Smooth muscle cell (in vitro differentiated cells): ENCODE measurements at regions not wholly inside any gene's neighbourhood (a gene's known extent, or its start where the extent isn't known, plus 50 kb on each side); places are given as distances from the start of the nearest gene placed in this dataset.
A peak's percentile ranks its signal among the peaks of the same experiment; 100 is the strongest.

Experiments
- DNase-seq: peaks from one replicate; lab custom pipeline; 2025; ENCODE audit not compliant: unreplicated experiment; lab: John Stamatoyannopoulos, UW
- H2AFZ ChIP-seq: fragments of 200-600 bp; sonication (generic); 2 replicates; pipeline ENCODE4 v1.6.0; 2016; ENCODE audit warnings: antibody characterized with exemption, low read depth, mild to moderate bottlenecking
- H3F3A ChIP-seq: fragments of 200-600 bp; sonication (generic); 2 replicates; pipeline ENCODE4 v1.6.0; 2017; ENCODE audit warnings: antibody characterized with exemption, low read depth
- H3K27ac ChIP-seq: fragments of 200-600 bp; sonication (generic); 2 replicates; pipeline ENCODE4 v1.5.1; 2016; ENCODE audit warnings: low read depth, mild to moderate bottlenecking
- H3K27me3 ChIP-seq: fragments of 200-600 bp; sonication (generic); 2 replicates; pipeline ENCODE4 v1.6.1; 2016; ENCODE audit warnings: low read depth, mild to moderate bottlenecking
- H3K36me3 ChIP-seq: fragments of 200-600 bp; sonication (generic); 2 replicates; pipeline ENCODE4 v1.5.1; 2016; ENCODE audit warnings: low read depth
- H3K4me1 ChIP-seq: fragments of 200-600 bp; sonication (generic); 2 replicates; pipeline ENCODE4 v1.5.1; 2016; ENCODE audit warnings: low read depth
- H3K4me2 ChIP-seq: fragments of 200-600 bp; sonication (generic); 2 replicates; pipeline ENCODE4 v1.6.0; 2016; ENCODE audit warnings: mild to moderate bottlenecking
- H3K4me3 ChIP-seq: fragments of 200-600 bp; sonication (generic); 2 replicates; pipeline ENCODE4 v1.5.1; 2016; ENCODE audit warnings: mild to moderate bottlenecking
- H3K79me2 ChIP-seq: fragments of 200-600 bp; sonication (generic); 2 replicates; pipeline ENCODE4 v1.6.0; 2016; ENCODE audit warnings: low read depth, mild to moderate bottlenecking
- H3K9ac ChIP-seq: fragments of 200-600 bp; sonication (generic); 2 replicates; pipeline ENCODE4 v1.6.0; 2016; ENCODE audit warnings: low read depth
- H3K9me3 ChIP-seq: fragments of 200-600 bp; sonication (generic); replicated peaks from 2 replicates; pipeline ENCODE4 v1.5.1; 2016; ENCODE audit warnings: low read depth
- H4K20me1 ChIP-seq: fragments of 200-600 bp; sonication (generic); 2 replicates; pipeline ENCODE4 v1.6.0; 2016; ENCODE audit warnings: low read depth
- WGBS: methylation state at CpG from one replicate; pipeline ENCODE4 v1.1.7; 2016; ENCODE audit warnings: low lambda C conversion rate; 5-methylcytosine and 5-hydroxymethylcytosine counted together
- TF ChIP-seq, protein P1 (sequence below): fragments of 200-600 bp; sonication (generic); IDR thresholded peaks from 2 replicates; pipeline ENCODE4 v1.5.1; 2017; ENCODE audit warnings: borderline replicate concordance, mild to moderate bottlenecking, antibody characterized with exemption; ENCODE audit not compliant: insufficient read depth, poor library complexity, severe bottlenecking

DNA sequence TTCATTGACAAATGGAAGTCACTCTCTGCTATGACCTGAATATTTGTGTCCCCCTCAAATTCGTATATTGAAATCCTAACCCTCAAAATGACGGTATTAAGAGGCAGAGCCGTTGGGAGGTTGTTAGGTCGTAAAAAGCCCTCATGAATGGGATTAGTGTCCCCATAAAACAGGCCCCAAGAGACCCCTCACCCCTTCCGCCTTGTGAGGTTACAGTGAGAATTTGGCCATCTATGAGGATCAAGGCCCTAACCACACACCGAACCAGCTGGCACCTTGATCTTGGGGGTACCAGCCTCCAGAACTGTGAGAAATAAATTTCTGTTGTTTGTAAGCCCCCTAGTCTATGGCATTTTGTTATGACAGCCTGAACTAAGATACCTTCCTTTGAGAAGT is 52.5 kb upstream of the SLC22A16 start:
- Histone ChIP-seq H4K20me1 (no peaks in the 10 kb centered on the region), H3K27me3 (no peaks in the 10 kb centered on the region), H3K4me2 (peak overlapping the region; percentile 76), H3K36me3 (no peaks in the 10 kb centered on the region), H3K9ac (no peak overlapping the region), H2AFZ (peak overlapping the region; percentile 60), H3K4me3 (no peak overlapping the region), H3K9me3 (no peaks in the 10 kb centered on the region), H3K27ac (peak overlapping the region; percentile 91), H3K4me1 (peaks cover 11% of the 10 kb centered on the region), H3F3A (peaks cover 15% of the 10 kb centered on the region), H3K79me2 (no peaks in the 10 kb centered on the region)
- WGBS: 36% methylated on average over 6 of the region's 6 CpGs
- DNase-seq: no peak
- TF ChIP-seq, protein P1, sequence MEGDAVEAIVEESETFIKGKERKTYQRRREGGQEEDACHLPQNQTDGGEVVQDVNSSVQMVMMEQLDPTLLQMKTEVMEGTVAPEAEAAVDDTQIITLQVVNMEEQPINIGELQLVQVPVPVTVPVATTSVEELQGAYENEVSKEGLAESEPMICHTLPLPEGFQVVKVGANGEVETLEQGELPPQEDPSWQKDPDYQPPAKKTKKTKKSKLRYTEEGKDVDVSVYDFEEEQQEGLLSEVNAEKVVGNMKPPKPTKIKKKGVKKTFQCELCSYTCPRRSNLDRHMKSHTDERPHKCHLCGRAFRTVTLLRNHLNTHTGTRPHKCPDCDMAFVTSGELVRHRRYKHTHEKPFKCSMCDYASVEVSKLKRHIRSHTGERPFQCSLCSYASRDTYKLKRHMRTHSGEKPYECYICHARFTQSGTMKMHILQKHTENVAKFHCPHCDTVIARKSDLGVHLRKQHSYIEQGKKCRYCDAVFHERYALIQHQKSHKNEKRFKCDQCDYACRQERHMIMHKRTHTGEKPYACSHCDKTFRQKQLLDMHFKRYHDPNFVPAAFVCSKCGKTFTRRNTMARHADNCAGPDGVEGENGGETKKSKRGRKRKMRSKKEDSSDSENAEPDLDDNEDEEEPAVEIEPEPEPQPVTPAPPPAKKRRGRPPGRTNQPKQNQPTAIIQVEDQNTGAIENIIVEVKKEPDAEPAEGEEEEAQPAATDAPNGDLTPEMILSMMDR: no peak

DNA sequence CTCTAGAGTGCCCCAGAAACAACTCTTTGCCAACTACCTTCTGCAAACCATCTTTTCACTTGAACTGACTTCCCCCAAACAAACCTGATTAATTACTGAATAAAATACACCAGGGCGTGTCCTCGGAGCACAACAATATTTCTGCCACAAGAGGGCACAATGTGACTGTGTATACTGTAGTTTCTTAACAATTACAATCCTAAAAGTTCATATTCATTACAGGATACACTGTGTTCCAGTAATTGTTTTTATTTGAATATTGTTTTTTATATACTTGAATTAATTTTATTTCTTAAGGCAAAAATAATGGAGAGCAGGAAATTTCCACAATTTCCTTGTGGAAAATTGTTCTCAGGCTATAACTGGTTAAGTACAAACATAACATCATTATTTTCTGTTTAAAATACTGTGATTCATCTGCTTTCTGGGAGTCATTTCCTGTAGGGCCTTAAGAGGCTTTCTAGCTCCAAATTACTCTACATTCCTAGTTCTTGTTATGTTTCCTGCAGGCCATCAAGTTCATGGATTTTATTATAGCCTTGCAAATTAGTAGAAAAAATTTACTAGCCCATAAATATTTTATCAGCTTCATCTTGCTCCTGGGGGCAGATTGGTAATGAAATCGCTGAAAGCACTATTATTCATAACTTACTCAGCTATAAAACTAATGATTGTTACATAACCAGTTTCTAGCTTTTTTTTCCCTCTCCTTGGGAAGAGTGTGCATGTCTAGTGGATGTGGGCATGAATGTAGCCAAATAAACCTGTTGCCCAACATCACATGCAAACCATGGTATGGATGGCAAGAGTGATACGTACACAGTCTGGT is 51.9 kb upstream of the SLC22A16 start:
- Histone ChIP-seq H3K36me3 (no peaks in the 10 kb centered on the region), H3K27me3 (no peaks in the 10 kb centered on the region), H3K9ac (no peak overlapping the region), H3K27ac (peak overlapping the region; percentile 91), H3K4me3 (no peak overlapping the region), H3K79me2 (no peaks in the 10 kb centered on the region), H3K9me3 (no peaks in the 10 kb centered on the region), H3K4me2 (peak overlapping the region; percentile 76), H2AFZ (peak overlapping the region; percentile 77), H3K4me1 (peaks cover 11% of the 10 kb centered on the region), H4K20me1 (no peaks in the 10 kb centered on the region), H3F3A (peaks cover 15% of the 10 kb centered on the region)
- no peak for DNase-seq
- TF ChIP-seq, protein P1: peak; percentile 90
- WGBS: 12% methylated on average over 4 of the region's 4 CpGs

DNA sequence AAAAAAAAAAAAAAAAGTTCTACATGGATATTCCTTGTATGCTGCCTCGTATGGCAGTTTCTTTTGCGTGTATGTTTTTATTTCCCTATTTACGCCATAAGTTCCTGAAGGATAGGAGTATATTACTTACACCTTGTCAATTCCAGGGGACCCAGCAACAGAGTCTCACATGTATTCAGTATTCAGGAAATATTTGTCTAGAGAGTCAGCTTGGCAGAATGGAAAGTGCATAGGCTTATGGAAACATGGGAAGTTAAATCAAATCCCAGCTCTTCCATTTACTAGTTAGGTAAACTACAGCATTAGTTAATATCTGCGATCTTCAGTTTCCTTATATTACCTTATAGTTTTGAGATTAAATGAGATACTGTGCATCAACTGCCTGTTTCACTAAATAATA is 51.1 kb upstream of the SLC22A16 start:
- peaks cover 8% of the 10 kb centered on the region for H3K4me1 ChIP-seq
- peaks cover 15% of the 10 kb centered on the region for H3F3A ChIP-seq
- DNase-seq: no peak
- H3K4me2 ChIP-seq: peak overlapping the region; percentile 76
- no peak overlapping the region for H3K9ac ChIP-seq
- no peaks in the 10 kb centered on the region for H3K27me3 ChIP-seq
- peak overlapping the region; percentile 77 for H2AFZ ChIP-seq
- 90% methylated on average over 4 of the region's 4 CpGs for WGBS
- no peaks in the 10 kb centered on the region for H3K36me3 ChIP-seq
- no peak overlapping the region for H3K4me3 ChIP-seq
- no peaks in the 10 kb centered on the region for H3K9me3 ChIP-seq
- H3K27ac ChIP-seq: no peak overlapping the region
- no peaks in the 10 kb centered on the region for H3K79me2 ChIP-seq
- H4K20me1 ChIP-seq: no peaks in the 10 kb centered on the region
- TF ChIP-seq, protein P1: no peak

DNA sequence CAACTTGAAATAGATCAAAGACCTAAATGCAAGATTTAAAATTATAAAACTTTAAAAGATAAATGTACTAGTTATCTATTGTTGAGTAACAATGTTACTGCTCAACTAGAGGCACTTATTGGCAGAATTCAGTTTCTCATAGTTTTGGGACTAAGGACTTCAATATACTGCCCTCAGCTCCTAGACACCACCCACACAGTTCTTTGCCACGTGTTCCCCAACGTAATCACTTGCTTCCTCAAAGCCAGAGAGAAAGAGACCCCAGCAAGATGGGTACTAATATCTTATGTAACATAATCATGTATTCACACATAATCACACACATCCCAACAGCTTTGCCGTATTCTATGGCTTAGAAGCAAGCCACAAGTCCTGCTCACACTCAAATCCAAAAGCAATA is 50.3 kb upstream of the SLC22A16 start:
- peaks cover 5% of the 10 kb centered on the region for H3K4me1 ChIP-seq
- peaks cover 15% of the 10 kb centered on the region for H3F3A ChIP-seq
- no peaks in the 10 kb centered on the region for H3K9me3 ChIP-seq
- no peak overlapping the region for H3K9ac ChIP-seq
- no peak overlapping the region for H2AFZ ChIP-seq
- no peak overlapping the region for H3K27ac ChIP-seq
- TF ChIP-seq, protein P1: no peak
- no peaks in the 10 kb centered on the region for H4K20me1 ChIP-seq
- no peak for DNase-seq
- H3K79me2 ChIP-seq: no peaks in the 10 kb centered on the region
- H3K4me2 ChIP-seq: no peak overlapping the region
- no peaks in the 10 kb centered on the region for H3K27me3 ChIP-seq
- WGBS: 51% methylated on average over 3 of the region's 3 CpGs
- no peaks in the 10 kb centered on the region for H3K36me3 ChIP-seq
- H3K4me3 ChIP-seq: no peak overlapping the region
